ENCODE measurements at regions not wholly inside any gene's neighbourhood (a gene's known extent, or its start where the extent isn't known, plus 50 kb on each side); places are given as distances from the start of the nearest gene placed in this dataset.
"Not testable (repeated sequence)": the region's sequence is repeated elsewhere in the genome, so short reads cannot be mapped to it uniquely, and the experiment has no call there.

DNA sequence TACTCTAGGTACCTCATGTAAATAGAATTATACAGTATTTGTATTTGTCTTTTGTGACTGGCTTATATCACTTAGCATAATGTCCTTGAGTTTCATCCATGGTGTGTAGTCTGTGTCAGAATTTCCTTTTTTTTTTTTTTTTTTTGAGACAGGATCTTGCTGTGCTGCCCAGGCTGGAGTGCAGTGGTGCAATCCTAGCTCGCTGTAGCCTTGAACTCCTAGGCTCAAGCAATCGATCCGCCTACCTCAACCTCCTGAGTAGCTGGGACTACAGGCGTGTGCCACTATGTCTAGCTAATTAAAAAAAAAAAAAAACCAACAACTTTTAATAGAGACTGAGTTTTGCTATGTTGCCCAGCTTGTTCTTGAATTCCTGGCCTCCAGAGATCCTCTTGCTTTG, 89.8 kb upstream of the PODXL start:
- TF ChIP-seq, protein P1, sequence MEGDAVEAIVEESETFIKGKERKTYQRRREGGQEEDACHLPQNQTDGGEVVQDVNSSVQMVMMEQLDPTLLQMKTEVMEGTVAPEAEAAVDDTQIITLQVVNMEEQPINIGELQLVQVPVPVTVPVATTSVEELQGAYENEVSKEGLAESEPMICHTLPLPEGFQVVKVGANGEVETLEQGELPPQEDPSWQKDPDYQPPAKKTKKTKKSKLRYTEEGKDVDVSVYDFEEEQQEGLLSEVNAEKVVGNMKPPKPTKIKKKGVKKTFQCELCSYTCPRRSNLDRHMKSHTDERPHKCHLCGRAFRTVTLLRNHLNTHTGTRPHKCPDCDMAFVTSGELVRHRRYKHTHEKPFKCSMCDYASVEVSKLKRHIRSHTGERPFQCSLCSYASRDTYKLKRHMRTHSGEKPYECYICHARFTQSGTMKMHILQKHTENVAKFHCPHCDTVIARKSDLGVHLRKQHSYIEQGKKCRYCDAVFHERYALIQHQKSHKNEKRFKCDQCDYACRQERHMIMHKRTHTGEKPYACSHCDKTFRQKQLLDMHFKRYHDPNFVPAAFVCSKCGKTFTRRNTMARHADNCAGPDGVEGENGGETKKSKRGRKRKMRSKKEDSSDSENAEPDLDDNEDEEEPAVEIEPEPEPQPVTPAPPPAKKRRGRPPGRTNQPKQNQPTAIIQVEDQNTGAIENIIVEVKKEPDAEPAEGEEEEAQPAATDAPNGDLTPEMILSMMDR (IDR thresholded peaks at IDR 0.05; ENCODE audit: insufficient read depth, missing control alignments), result no peak
- DNase-seq (ENCODE audit: insufficient read length, low spot score) (no peak), FAIRE-seq (no peak)

DNA sequence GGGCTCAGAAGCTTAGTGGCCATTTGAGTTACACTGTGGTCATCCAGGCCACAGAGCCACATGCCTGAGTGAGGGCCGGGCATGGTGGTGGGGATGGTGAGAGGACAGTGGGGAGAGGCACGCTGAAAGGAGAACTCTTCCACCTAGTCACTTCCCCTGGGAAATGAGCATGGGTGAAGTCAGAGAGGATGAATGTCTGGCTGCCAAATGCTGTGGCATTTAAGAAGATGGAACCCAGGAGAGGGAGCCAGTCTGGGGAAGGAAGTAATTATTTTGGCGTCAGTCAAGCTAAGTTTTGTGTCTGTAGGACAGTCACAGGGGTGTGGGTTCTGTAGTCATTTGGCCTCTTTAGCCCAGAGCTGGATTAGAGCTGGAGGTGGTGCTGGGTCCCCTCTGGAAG, 86.0 kb upstream of the PODXL start:
- TF ChIP-seq, protein P1 (IDR thresholded peaks at IDR 0.05; ENCODE audit: insufficient read depth, missing control alignments), result no peak
- DNase-seq (ENCODE audit: insufficient read length, low spot score), result no peak
- no peak for FAIRE-seq

DNA sequence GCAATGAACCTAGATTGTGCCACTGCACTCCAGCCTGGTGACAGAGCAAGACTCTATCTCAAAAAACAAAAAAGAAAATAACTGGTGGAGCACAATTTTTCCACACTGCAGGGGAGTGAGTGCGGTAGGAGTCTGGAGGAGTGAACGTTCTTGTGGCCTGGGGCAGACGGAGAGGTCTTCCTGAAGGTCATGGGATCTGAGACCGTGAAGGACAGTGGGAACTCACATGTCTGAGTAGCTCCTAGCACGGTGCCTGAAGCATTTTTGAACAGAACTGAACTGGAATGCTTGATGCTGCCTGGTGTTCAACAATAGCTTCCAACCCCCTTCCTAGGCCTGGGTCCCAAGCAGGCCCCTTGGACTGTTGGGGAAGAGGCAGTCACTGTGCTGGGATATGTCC, 84.3 kb upstream of the PODXL start:
- DNase-seq (ENCODE audit: insufficient read length, low spot score) (no peak), FAIRE-seq (no peak)
- TF ChIP-seq, protein P1 (IDR thresholded peaks at IDR 0.05; ENCODE audit: insufficient read depth, missing control alignments), result no peak

DNA sequence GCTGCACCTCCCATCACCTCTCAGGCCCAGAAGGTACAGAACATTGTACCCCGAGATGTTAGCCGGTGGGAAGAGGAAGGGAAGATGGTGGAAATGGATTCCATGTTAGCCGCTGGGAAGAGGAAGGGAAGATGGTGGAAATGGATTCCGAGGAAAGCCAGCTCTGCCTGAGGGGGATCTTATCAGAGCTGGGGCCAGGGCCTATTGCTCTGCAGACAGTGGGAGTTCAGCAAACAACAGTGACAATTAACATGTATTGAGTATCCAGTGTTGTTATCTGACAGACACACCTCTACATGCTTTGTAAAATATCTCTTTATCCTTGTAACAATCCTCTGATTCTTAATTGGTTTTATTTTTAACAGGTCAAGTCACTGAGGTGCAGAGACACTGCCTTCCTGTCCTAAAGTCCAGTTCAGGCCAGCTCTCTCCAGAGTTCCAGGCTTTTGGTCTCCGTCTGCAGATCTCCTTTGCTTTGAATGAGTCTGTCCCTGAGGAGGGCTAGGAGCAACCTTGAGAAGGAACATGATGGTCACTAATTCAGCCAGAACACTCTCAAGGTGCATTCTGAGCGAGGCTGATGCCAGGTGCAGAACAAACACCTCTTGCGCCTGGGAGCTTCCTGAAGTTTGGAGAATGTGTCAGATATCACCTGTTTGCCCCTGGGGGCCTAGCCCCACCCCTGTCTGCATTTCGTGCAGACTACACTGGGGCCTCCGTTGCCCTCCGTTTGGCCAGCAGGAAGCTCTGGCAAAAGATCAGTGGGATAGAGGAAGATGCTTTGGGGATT, 82.4 kb upstream of the PODXL start:
- FAIRE-seq (no peak), DNase-seq (ENCODE audit: insufficient read length, low spot score) (peak; percentile 6)
- TF ChIP-seq, protein P1 (IDR thresholded peaks at IDR 0.05; ENCODE audit: insufficient read depth, missing control alignments), result no peak

DNA sequence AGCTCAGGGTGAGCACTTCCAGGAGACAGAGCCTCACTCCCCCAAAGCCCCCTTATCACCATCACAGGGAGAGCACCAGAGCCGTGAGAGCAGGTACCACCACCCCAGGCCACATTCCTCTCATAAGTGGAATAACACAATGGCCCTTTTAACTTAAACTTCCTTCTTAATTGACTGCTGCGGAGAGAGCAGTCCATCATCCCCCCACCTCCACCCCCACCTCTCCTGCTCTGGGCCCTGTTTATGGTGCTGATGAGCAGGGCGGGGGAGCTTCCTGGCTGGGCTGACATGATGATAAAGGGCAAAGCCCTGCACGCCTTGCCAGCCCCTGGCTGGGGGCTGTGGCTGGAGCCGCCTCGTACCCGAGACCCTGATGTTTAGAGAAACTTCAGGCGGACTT, 81.4 kb upstream of the PODXL start:
- no peak for FAIRE-seq
- TF ChIP-seq, protein P1 (IDR thresholded peaks at IDR 0.05; ENCODE audit: insufficient read depth, missing control alignments), result no peak
- DNase-seq (ENCODE audit: insufficient read length, low spot score), result no peak

DNA sequence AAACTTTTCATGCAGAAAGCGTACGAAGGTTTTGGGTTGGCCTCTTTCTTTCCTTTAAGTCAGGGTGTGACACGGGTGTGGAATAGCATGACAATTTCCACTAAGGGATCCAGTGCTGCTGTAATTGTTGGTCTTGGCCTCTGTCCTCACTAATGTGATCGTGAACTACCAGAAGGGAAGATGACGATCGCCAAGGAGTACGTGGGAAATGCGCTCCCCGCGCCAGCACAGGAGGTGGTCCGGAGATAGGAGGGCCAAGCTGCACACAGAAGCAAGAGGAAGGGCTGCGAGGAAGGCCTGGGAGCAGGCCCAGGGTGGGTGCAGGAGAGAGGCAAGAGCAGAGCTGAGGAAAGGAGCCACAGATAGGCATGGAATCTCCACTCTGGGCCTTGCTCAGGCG, 79.7 kb upstream of the PODXL start:
- FAIRE-seq, result no peak
- TF ChIP-seq, protein P1 (IDR thresholded peaks at IDR 0.05; ENCODE audit: insufficient read depth, missing control alignments), result no peak
- DNase-seq (ENCODE audit: insufficient read length, low spot score), result no peak

DNA sequence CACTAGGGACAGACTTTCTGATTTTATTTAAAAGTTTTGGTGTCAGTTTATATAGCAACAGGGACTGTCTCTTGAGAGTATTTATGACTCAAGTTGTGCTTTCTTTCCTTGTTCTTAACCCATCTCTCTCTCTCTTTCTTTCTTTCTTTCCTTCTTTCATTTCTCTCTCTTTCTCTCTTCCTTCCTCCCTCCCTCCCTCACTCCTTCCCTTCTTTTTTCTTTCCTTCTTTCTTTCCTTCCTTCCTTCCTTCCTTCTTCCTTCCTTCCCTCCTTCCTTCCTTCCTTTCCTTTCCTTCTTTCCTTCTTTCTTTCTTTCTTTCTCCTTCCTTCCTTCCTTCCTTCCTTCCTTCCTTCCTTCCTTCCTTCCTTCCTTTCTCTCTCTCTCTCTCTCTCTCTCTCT, 77.8 kb upstream of the PODXL start:
- FAIRE-seq; DNase-seq (ENCODE audit: insufficient read length, low spot score): not testable (repeated sequence)
